CD1c-positive myeloid dendritic cell (primary cell): ENCODE measurements at regions not wholly inside any gene's neighbourhood (a gene's known extent, or its start where the extent isn't known, plus 50 kb on each side); places are given as distances from the start of the nearest gene placed in this dataset.

Experiments
- DNase-seq: peaks from one replicate; pipeline ENCODE4 v3.0.0-alpha.2; 2016; ENCODE audit errors: extremely low spot score

GRCh38 chr22:48116871-48117270 is 1354.4 kb downstream of the TBC1D22A start:
- DNase-seq = no peak

- no peak for DNase-seq
These were observed 1350.5 kb downstream of the TBC1D22A start for GRCh38 chr22:48112687-48113521.

GRCh38 chr22:48106715-48107259 is 1344.3 kb downstream of the TBC1D22A start:
- no peak for DNase-seq

GRCh38 chr22:48106215-48106614 is 1343.8 kb downstream of the TBC1D22A start:
- DNase-seq = no peak

- DNase-seq = no peak
These were observed 1342.8 kb downstream of the TBC1D22A start for GRCh38 chr22:48105259-48105658.

GRCh38 chr22:48104766-48105165 is 1342.3 kb downstream of the TBC1D22A start:
- no peak for DNase-seq

- no peak for DNase-seq
These were observed 1341.8 kb downstream of the TBC1D22A start for GRCh38 chr22:48104102-48104738.

- no peak for DNase-seq
These were observed 1340.9 kb downstream of the TBC1D22A start for GRCh38 chr22:48103126-48103875.

GRCh38 chr22:48102581-48102980 is 1340.1 kb downstream of the TBC1D22A start:
- no peak for DNase-seq

- DNase-seq = no peak
These were observed 1339.3 kb downstream of the TBC1D22A start for GRCh38 chr22:48101704-48102103.

- no peak for DNase-seq
These were observed 1338.4 kb downstream of the TBC1D22A start for GRCh38 chr22:48100685-48101417.

- DNase-seq = no peak
These were observed 1337.2 kb downstream of the TBC1D22A start for GRCh38 chr22:48099671-48100070.

- DNase-seq = no peak
These were observed 1336.8 kb downstream of the TBC1D22A start for GRCh38 chr22:48099251-48099650.

GRCh38 chr22:48098921-48099245 is 1336.4 kb downstream of the TBC1D22A start:
- no peak for DNase-seq

GRCh38 chr22:48098243-48098920 is 1335.9 kb downstream of the TBC1D22A start:
- peak; percentile 18 for DNase-seq

GRCh38 chr22:48097723-48098122 is 1335.3 kb downstream of the TBC1D22A start:
- DNase-seq = no peak

- DNase-seq = no peak
These were observed 1334.6 kb downstream of the TBC1D22A start for GRCh38 chr22:48096851-48097665.

- DNase-seq = no peak
These were observed 1334.0 kb downstream of the TBC1D22A start for GRCh38 chr22:48096411-48096810.

- DNase-seq = no peak
These were observed 1331.5 kb downstream of the TBC1D22A start for GRCh38 chr22:48093981-48094380.

GRCh38 chr22:48092866-48093265 is 1330.4 kb downstream of the TBC1D22A start:
- DNase-seq = no peak
